UCSD-AML1 (cell line): ENCODE measurements at regions not wholly inside any gene's neighbourhood (a gene's known extent, or its start where the extent isn't known, plus 50 kb on each side); places are given as distances from the start of the nearest gene placed in this dataset.

Experiments used
- DNase-seq: peaks from one replicate; lab custom pipeline; 2025; ENCODE audit not compliant: unreplicated experiment; lab: John Stamatoyannopoulos, UW

DNA sequence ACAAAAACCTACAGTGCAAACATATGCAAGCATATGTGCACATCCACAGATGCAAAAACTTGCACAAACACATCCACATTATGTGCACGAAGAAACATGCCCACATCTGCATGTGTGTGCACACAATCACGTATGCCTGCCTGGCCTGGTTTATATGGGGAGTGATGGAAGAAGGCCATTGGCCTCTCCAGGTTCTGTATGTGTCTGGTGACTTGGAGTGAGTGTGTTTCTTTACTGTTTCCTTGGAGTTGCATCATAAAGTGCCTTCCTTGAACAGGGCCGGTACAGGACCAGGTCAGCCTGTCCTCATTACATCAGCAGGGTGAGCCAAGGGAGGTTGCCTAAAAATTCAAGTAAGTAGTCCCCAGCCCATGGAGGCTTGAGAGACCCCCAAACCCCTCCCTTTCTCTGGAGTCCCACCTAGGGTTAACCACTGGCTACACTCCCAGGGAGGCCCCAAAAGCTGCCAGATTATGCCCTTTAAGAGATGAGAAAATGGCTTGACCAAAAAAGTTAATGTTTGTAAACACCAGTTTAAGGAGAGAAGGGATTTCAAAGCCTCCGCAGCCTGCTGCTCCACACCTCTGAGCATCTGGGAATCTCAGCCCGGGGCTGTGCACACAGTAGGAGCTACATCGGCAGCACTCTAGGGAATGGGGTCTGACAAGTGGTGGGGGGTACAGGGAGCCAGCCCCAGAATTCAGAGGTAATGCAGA is 140.8 kb downstream of the VEGFA start:
- no peak for DNase-seq

GRCh38 chr6:43910149-43910637 is 140.2 kb downstream of the VEGFA start:
- DNase-seq, result no peak

DNA sequence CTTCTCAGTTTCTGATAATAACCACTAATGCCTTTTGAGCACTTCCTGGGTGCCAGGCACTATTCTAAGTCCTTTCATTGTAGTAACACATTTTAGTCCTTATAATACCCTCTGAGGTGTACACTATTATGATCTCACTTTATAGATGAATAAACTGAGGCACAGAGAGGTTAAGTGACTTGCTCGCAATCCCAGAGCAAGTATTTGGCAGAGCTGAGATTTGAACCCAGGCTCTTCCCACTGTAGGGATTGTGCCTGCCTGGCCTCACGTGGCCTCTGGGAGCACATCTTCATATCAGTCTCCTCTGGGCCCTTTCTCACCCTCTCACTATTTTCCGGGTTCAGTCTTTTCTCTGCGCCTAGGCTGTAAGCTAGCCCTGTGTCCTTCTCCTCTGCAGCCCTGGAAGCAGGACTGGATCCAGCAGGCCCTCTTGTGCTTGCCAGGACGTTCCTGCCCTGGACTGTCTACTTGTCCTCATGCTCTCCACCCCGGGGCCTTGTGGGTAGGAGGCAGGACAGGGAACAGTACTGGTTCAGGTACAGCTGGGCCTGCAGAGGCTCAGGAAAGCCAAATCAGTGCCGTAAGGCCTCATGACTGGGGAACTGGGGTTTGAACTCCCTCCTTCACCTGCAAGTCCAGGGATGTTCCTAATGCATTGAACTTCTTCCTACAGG is 139.6 kb downstream of the VEGFA start:
- no peak for DNase-seq

- no peak for DNase-seq
These were observed 137.9 kb downstream of the VEGFA start for GRCh38 chr6:43907789-43908472.

DNA sequence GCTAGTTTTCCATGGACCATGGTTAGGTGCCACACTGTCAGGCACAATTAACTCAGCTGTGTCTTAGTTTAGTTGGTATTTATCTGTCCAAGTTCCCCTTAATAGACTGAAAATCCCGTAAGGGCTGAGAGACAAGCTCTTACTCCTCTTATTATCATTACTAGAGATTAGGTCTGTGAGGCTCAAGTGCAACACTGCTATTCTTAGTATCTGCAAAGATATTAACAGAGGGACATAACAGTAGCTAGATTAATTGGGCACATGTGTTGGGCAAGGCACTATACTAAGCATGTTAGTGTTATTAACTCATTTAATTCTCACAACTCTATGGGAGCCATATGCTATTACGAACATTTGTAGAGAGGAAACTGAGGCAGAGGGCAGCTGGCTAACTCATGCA is 137.3 kb downstream of the VEGFA start:
- no peak for DNase-seq

DNA sequence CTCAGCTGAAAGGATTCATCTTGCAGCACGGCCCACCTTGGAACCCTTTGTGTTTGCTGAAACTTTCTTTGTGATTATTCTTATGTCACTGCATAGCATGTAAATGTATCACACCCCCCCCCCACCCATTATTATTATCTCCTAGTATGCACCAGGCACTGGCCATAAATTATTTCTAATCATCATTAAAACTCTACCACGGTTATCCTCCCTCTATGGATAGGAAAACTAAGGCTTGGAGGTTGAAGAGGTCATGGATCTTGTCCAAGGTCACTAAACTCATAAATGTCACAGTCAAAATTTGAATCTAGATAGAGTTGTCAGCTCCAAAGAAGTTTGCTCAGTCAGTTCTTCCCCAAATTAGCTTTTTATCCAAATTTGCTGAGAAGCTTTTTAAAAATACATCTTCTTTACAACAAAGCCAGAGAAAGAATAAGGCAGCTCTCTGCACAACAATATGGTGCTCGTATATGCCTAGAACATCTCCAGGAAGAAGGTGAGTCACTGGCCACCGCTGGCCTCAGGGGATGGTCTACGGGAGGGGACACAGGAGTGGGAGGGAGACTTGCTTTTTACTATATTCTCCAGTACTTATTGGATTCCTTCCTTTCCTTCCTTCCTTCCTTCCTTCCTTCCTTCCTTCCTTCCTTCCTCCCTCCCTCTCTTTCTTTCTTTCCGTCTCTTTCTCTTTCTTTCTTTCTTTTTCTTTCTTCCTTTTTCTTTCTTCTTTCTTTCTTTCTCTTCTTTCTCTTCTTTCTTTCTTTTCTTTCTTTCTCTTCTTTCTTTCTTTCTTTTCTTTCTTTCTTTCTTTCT is 134.5 kb downstream of the VEGFA start:
- no peak for DNase-seq

DNA sequence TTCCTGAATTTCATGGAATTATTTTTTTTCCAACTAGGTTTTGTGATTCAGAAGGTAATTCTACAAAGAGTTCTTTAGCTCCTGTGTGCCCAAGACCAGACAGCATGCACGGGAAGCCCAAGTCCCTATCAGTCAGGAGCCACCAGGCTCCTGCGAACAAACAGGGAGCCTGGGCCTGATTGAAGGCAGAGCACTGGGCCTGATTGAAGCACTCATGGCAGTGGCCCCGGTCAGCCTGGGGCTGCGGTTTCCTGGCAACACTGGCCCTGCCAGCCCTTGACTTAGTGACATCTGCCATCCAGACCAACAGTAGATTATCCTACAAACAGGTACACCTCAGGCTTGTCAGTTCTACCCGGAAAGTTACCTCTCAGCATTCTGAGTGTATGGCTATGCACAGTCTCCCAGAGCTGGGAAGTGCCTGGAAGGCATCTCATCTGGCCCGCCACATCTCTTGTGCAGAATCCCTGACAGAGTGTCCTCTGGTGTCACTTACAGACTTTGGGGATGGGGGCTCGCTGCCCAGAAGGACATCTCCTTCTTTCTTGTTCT is 133.8 kb downstream of the VEGFA start:
- DNase-seq, result no peak

DNA sequence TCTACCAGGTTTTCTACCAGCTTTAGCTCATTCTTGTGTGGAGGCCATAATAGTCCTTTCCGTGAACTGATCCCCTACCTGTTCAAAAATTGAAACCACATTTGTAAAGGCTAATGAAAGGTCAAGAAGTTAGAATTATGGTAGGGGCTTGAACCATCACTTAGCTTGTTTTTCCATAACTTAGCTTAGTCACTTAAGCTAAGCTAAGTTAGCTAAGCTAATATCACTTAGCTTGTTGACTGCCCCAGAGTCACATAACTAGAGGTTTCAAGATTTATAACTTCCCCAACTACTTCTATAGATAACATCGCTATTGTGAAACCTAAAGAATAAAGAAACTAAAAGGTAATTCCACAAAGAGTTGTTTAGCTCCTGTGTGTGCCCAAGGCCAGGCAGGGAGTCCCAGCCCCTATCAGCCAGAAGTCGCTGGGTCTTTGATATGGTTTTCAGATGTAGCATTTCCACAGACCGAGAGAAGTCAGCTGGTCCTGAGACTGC is 131.8 kb downstream of the VEGFA start:
- DNase-seq, result no peak

GRCh38 chr6:43900916-43901732 is 131.1 kb downstream of the VEGFA start:
- no peak for DNase-seq

- no peak for DNase-seq
These were observed 130.5 kb downstream of the VEGFA start for GRCh38 chr6:43900560-43900915.

DNA sequence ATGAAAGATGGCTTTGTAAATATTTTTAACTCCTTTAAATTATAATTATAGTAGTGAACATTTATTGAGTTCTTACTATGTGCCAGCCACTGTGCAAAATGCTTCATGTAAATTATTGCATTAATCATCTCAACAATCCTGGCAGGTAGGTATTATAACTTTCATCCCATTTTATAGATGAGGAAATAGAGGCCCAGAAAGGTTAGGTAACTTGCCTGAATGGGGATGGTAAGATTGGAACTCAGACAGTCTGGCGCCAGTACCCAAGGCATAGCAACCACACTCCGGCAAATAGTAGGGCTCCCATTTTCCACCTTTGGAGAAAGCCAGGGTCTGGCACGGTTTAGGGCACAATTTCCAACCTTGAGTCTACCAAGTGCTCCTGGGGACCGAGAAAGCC is 129.8 kb downstream of the VEGFA start:
- DNase-seq, result no peak

DNA sequence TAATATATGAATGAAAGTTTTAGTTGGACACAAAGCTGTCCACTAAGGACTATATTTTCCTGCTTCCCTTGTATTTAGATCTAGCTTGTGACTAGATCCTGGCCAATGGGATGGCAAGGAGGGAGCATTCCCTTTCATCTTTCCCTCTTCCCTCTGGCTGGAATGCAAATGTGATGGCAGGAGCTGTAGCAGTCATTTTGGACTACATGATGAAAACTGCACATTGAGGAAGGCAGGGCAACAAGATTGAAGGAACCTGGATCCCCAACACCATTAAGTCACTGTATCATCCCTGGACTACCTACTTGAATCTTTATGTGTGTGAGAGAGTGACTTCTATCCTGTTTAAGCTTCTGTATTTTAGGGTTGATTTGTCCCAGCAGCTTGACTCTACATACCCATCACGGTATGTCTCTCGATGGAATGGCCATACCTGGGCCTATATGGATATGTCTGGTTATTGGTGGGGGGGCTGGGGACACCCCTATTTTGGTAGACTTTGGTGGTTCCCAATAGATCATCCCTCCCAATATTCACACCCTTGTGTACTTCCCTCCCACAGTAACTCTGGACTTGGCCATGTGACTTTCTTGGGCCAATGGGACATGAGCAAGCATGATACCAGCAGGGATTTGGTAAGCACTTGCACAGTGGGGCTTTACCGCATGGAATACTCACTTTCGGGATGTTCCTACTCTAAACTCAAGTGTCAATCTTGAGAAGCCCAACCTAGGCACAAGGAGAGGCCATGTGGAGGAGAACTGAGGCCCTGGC is 128.5 kb downstream of the VEGFA start:
- DNase-seq, result no peak

- DNase-seq, result no peak
These were observed 127.7 kb downstream of the VEGFA start for GRCh38 chr6:43897571-43898302.

DNA sequence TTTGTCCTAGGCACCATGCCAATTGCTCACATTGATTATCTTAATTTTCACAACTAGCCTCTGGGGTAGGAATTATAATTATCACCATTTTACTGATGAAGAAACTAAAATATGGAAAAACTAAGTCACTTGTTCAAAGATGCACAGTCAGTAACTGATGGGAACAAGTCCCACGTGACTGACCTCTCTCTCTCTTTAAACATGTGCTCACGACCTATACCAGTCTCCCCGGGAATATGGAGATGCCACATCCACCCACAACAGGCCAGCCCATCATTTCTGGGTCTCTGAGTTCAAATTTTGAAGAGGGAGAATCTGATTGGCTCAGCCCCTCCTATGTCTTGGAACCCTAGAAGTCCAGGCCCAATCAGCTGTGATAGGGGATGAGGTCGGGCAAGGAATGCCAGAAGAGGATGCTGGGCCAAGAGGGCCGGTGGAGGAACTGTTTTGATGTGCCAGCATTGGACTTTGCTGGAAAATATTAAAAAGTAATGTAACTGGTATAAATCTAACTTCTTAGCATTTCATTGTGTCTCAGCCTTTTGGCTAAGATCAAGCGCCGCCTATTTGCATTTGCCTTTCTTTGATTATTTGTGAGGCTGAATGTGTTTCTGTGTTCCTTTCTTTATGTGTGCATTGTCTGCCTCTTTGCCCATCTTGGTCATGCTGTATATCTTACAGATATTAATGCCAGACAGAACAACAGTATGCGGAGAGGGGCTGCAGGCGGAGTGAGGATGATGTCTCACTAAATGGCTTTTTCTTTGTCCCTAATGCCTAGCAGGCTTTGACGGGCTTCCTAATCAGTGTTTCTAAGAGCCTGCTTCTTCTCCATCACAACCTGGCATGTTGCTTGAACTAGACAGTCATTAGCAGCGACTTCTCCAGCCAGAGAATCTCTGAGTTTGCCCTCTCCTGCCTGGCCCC is 126.6 kb downstream of the VEGFA start:
- no peak for DNase-seq

DNA sequence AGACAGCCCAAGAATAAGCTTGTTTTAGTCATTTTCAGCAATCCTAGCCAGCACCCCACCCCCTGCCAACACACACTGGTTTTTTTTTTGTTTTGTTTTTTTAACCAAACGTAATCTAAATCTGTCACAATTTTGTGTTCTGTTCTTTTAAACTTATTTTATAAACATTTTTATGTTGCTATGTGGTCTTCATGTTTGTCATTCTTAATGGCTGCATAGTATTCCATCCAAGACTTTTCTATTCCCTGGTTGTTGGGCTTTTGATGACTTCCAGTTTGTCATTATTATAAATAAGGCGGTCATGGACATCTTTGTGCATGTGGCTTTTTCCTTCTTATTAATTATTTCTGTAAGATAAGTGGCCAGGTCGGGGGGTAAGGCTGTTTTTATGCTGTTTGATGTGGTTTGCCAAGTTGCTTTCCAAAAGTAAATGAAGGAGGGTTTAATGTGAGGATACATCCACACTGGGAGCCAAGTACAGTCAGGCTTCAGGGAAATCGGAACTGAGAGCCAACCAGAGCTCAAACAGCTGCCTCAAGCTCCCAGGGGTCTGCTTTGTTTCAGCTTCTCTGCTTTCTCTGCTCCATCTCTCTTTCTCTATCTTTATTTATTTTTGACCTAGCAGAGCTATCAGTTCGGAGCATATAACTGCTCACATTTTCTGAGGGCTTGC is 125.8 kb downstream of the VEGFA start:
- DNase-seq, result no peak

DNA sequence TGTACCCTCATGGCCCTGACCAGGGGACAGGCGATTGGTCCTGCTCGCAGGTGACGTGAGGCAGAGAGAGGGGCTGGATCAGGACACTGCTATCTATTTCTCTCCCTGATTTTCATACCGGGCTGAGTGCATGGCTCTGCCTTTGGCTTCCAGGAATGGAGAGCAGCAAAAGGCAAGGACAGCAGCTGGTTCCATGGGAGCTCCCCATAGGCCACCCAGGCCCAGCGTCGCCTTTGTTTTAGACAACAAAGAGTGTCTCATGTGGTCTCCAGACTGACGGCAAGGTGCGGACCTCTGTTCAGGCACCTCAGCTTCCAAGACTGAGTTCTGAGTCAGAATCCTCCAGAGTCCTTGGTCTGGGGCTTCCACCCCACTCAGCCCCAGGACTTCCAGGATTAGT is 123.1 kb downstream of the VEGFA start:
- no peak for DNase-seq
